Right lung (tissue), 2 donors: ENCODE measurements at regions not wholly inside any gene's neighbourhood (a gene's known extent, or its start where the extent isn't known, plus 50 kb on each side); places are given as distances from the start of the nearest gene placed in this dataset.
"Not testable (repeated sequence)": the region's sequence is repeated elsewhere in the genome, so short reads cannot be mapped to it uniquely, and the experiment has no call there.

Experiments
- DNase-seq, 2 donors: peaks; one replicate each; pipeline ENCODE4 v3.0.0-alpha.2; 2013

DNA sequence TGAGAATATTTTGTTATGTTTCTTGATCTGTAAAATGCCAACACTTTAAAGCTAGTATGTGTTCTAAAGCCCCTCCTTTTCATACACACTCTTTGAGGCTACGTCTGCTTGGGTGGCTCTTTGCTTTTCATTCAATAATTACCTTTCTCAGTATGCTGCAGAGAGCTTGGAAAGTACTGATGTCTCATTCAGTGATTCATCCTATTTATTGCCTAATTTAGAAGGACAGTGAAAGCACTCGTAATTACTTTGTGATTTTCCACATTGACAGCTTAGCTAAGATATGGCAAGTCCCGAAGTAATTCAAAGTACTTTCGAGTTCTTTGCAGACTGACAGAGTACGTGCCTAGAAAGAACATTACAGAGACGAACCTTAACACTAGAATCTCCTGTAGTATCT lies 57.2 kb downstream of the BMP15 start:
- no peak for DNase-seq

DNA sequence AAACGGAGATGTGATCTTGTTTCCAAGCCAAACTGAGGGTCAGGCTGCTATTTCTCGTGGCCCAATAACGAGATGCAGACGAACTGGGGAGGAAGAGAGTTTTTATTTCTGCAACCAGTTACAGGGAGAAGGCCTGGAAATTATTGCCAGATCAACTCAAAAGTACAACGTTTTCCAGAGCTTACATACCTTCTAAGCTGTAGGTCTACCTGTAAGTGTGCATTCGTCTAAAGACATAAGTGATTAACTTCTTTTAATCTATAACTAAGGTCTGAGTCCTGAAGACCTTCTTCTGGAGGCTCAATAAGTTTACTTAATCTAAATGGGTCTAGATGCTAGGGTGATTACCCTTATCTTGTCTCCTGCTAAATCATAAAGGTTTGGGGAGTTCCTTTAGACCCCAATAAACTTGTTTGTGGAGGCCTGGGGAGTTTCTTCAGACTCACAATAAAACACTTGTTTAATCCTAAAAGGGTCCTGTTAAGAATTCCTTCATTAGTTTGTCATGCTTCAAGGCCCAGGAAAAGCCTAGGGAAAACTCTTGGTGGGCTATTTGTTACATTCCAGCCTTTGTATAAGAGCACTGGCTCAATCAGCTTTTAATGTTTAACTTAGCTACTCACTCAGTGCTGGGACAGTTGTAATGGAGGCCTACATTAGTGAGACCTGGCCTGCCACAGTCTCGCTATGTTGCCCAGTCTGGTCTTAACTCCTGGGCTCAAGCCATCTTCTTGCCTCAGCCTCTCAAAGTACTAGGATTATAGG lies 58.5 kb downstream of the BMP15 start:
- not testable (repeated sequence) for DNase-seq

DNA sequence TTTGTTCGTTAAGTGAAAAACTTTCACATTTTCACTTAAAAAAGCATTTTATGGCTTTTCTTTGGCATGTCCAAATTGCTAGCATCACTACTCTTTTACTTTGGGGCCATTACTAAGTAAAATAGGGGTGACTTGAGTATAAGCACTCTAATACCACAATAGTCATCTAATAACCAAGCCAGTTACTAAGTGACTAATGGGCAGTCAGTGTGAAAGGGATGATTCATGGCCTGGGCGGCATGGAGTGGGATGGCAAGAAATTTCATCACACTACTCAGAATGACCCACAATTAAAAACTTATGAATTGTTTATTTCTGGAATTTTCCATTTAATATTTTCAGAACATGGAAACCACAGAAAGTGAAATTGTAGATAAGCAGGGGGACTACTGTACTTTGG lies 60.9 kb downstream of the BMP15 start:
- no peak for DNase-seq

DNA sequence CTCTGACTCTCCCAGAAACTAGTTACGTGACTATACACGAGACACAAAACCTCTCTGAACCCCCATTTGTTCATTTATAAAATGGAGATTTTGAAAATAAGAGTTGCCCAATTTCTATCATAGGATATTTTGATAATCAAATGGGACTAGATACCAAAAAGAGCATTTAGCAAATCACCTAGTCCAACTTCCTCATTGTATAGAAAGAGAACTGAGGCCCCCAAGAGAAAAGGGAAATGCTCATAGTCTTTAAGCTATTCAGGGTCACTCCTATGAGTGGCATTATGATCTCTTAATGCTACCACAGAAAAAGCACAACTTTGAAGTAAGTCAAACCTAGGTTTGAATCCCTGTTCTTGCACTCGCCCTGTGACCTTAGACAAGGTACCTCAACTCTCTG lies 62.7 kb downstream of the BMP15 start:
- DNase-seq, result no peak

DNA sequence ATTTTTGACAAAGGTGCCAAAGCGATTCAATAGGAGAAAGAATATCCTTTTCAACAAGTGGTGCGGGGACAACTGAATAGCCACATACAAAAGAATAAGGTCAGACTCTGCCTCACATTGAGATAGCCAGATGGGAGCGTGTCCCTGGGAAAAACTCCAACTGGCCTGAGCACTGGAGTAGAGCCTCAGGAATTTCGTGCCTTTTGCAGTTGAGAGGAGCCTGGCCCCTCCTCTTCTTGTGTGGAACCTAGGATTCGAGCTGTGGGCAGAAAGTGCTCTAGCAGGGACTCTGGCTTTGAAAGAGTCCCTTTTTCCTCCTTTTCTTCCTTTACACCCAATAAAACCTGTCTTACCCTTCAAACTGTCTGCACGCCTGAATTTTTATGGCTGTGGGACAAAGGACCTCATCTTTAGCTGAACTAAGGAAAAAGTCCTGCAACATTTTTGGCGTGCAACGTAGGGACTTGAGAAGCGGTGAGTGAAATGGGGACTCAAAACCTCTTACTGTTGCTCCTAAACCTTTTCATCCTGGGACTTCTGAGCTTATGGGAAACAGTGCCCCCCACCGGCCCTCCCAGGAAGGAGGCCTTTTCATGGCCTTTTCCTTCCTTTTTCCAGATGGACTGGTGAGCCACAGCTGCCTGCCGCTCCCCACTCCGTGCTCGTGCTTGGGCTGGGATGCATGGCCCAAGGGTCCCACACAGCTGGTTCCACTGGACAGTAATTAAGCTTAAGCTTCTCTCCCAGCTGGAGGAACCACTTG lies 68.6 kb downstream of the BMP15 start:
- no peak for DNase-seq

DNA sequence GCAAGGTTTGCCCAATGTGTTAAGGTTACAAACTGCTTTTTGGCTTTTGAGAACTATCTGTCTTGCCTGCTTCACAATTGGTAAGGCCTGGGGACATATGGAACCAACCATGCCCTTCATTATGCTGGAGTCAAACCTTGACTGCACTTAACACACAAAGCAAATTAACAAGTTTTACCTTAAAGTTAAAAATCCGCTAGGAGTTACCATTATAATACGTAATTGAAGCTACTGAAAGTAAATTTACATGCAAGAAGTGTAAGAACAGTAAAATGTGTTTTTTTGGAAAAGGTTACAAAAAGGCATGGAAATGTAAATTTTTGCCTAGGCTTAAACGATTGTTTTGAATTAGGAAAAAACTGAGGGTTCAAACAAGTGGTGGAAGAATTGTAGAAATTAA lies 69.7 kb downstream of the BMP15 start:
- DNase-seq, result no peak

DNA sequence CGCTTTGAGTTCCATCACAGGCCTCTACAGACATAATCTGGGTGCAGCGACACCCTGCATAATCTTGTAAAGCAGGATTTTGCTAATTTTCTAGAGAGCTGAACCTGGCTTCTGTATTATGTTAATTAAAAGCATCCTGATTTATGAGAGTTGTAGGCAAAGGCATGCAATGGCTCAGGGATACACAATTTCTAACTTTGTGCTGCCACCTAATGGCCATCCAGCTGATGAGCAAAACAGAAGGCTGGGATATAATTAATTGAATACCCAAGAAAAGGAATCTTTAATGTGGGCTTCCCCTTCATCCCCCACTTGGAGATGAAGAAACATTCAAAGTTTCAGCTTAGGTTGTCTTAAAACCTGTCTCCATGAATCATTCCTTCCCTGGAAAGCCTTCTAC lies 78.1 kb downstream of the BMP15 start:
- peak; percentile 9 to 15 for DNase-seq

DNA sequence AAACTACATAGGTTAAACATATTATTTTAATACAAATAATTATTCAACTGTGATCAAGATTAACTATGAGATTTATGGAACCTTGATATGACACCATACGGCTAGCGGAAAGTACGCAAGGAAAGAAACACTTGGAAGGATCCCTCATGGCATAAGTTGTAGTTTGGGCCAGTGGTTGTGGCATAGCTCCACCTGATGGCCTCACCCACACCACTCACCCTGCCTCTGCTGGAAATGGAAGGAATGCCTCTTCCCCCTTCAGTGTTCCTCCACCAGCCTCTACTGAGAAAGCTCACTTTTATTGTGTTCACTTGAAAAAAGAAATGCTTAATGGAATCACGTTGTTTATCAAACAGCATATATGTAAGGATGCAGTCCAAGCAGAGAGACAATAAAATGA lies 86.4 kb downstream of the BMP15 start:
- no peak for DNase-seq

DNA sequence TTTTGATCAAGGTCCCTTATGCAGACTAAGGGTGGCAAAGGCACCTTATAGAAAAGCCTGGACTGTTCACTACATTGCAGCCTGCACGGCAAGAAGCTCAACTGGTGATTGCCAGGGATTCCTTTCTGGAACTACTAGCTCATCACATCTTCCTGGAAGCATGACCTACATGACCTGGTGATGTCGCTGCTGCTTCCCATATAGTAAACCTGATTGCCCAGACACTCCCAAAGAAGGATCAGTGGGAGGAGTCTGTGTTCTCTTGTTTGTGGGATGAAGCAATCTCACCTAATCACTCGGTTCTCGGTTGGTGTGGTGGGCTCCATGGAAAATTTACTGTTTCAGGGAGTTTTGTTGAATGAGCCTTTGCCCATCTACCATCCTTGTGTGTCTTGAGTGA lies 89.8 kb downstream of the BMP15 start:
- DNase-seq, result not testable (repeated sequence)

DNA sequence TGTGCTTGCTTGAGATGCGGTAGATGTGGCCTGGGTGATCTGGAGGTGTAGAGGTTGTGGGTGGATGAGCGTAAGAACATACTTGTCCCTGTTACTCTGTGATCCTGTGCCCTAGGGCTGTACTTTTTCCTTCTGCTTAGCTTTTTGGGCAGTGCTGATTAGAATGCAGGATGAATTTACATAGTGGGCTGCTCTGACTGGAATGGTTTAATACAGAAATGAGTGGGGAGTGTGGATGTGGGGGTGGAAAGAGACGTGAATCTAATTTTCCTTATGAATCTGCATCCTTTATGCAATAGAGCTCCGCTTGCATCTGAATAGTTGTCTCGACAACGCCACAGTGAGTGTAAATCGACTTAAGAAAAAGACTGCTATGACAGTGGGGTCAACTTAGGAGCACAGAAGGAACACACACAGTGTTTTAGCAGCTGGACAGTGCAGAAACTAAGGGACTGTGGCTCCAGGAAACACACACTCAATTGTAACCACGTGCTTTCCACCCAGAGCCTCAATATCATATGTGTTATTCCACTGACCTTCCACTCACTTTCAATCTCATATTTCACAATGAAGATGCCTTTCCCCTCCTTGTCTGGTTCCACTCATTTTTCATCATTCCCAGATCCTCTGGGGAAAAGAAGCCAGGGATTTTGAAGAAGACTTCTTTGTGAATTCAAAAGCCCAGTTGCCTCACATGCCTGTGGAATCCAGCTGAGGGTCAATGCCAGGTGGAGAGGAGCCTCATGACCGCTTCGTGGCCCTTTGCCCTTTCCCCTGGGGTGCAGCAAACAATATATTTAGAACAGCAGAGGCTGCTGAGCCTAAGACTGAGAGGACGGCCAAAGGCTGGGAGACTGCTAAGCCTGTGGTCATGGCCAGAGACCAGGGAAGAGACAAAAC lies 91.4 kb downstream of the BMP15 start:
- not testable (repeated sequence) for DNase-seq

DNA sequence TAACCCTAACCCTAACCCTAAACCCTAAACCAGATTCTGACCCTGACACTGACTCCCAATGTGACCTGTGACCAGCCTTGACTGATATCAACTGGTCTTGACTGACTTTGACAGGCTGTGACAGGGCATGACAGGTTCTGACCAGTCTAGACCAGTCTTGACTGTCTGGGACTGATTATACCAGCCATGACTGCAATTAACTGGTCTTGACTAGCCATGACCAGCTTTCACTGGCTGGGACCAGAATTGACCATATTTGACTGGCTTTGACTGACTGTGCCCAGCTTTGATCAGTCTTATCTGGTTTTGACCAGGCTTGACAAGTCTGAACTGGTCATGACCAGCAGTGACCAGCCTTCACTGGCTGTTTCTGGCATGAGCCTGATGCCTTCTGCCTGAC lies 95.5 kb downstream of the BMP15 start:
- no peak for DNase-seq

DNA sequence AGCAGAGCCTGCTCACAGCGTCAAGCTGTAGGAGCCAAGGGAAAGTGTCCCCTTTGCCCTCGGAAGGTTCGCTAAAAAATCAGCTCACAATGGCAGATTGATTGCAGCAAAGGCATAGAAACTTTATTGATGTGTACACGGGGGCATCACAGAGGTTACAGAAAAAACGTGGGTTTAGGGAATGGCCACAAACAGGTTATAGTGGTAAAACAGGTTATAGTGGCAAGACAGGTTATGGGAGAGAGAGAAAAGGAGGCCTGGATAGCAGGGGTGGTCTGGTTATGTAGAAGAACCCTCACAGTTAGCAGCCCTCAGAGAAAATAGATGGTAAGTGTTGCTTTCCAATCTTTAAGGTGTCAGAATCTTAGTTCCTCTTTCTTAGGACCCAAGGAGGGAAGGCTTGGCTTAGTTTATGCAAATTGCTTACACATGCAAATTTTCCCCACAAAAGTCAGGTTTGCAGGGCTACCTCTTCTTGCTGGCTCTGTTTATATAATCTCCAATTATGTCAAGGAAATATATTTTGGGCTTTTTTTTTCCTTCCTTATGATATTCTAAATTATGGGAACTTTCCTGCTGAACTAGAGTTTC lies 113.7 kb downstream of the BMP15 start:
- DNase-seq, result no peak

DNA sequence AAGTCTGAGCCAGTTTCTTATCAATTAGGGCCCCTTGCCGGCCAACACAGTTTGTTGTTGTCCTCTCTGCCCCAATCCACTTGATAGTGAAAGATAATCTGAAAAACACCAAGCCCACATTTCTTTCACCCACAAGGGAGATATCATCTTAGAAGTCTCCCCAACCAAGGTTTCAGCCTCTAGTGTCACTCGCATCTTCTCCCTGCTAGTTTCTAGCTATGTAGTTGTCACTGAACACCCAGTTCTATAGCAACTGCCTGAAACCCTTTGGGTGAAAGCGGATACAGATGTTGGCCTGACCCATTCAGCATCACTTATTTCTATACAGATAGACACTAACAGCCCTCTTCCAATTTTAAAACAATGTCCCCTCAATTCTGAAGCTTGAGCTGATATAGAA lies 116.3 kb downstream of the BMP15 start:
- no peak for DNase-seq

DNA sequence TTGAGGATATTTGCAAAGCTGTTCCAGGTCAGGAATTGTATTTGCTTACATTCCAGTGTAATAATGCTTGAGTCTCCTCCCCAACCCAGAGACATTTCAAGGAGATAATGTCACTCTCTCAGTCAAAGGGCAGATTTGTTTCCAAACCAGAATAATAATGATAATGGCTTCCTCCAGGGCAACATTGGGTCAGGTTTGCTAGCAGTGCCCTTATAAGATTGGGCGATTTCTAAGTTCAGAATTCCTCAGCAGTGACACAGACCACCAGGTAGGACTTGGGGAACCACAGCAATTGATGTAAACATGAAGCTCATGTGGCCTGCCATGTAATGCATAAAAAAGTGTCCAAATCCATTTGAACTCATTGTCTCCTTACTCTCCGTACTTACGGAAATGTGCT lies 125.2 kb downstream of the BMP15 start:
- no peak for DNase-seq

DNA sequence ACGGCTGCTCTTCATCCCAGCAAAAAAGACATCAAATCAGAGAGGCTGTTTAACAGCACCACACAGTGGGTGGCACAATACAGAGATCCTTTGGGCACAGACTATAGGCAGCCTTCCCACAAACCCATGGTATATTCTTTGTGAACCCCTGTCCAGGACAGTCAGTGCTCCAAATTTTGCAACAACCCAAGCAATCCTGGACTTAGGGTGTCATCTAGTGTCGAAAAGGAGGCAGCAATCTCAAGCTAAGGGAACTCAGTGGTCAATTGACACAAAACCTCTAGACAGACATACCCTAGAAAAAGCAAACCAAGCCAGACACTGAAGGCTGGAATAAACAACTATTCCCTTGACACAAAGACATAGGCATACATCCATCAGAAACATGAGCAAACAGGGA lies 137.4 kb downstream of the BMP15 start:
- DNase-seq, result no peak

DNA sequence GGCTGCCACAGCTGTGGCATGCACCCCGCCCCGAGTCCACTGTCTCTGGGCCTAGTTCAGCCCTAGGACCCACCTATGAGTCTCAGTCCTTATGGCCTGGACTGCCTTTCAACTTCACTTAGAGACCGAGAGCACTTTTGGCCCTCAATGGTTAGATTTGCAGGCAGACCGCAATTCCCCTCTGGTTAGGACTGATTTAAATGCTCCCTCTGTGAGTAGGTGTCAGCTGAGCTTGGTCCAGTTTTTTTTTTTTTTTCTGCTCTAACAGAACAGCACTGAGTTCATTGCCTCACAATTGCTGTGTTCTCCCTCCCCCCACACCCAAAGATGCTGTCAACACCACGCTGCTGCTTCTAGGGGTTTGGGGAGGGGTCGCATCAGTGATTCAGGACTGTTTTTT lies 143.2 kb downstream of the BMP15 start:
- DNase-seq, result no peak

DNA sequence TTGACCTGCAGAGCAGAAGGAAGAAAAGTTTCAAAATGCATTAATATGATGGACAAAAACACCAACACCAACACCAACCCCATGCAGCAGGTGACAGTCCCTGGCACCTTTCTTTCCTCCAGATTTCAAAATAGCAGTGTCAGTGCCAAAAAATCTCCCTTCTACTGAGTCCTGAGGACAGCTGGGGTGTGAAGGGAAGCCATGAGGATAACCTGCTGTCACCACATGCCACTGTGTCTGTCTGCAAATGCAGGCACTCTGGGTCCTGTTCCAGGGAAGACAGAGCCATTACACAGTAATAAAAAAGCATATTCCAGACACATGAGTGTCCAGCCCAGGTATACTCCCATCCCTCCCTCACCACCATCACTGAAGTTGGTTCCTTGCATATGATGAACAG lies 187.5 kb downstream of the BMP15 start:
- no peak for DNase-seq

DNA sequence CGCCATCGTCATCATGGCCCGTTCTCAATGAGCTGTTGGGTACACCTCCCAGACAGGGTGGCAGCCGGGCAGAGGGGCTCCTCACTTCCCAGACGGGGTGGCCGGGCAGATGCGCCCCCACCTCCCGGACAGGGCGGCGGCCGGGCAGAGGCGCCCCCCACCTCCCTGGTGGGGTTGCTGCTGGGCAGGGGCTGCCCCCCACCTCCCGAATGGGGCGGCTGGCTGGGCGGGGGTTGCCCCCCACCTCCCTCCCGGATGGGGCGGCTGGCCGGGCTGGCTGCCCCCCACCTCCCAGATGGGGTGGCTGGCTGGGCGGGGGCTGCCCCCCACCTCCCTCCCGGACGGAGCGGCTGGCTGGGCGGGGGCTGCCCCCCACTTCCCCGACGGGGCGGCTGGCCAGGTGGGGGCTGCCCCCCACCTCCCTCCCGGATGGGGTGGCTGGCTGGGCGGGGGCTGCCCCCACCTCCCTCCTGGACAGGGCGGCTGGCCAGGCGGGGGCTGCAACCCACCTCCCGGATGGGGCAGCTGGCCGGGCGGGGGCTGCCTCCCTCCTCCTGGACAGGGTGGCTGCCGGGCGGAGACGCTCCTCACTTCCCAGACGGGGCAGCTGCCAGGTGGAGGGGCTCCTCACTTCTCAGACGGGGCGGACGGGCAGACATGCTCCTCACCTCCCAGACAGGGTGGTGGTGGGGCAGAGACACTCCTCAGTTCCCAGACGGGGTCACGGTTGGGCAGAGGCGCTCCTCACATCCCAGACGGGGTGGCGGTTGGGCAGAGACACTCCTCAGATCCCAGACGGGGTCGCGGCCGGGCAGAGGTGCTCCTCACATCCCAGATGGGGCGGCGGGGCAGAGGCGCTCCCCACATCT lies 208.8 kb downstream of the BMP15 start:
- DNase-seq, result not testable (repeated sequence)

DNA sequence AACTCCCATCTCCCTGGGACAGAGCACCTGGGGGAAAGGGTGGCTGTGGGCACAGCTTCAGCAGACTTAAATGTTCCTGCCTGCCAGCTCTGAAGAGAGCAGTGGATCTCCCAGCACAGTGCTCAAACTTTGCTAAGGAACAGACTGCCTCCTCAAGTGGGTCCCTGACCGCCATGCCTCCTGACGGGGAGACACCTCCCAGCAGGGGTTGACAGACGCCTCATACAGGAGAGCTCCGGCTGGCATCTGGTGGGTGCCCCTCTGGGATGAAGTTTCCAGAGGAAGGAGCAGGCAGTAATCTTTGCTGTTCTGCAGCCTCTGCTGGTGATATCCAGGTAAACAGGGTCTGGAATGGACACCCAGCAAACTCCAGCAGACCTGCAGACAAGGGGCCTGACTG lies 206.9 kb upstream of the NUDT10 start:
- not testable (repeated sequence) for DNase-seq

DNA sequence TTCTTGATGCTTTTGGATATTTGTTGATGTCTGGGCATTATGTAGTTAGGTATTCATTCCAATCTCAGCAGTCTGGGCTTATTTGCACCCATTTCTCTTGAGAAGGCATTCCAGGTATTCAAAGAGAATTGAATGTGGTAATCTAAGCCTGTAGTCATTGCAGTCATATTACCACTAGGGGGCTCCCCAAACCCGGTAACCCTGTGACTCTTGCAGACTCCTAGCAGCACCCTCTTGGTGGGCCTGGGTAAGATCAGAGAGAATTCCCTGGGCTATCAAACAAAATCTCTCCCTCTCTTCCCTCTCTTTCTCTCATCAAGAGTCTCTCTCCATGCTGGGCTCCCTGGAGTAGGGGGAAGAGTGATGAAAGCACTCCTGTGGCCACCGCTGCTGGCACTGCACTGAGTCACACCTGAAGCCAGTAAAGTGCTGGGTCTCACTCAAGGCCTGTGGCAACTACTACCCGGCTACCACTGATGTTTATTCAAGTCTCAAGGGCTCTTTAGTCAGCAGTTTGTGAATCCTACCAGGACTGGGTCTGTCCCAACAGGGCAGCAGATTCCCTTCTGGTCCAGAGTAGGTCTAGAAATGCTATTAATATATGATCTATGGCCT lies 187.7 kb upstream of the NUDT10 start:
- DNase-seq, result peak in 1 of 2 donors; percentile 21

DNA sequence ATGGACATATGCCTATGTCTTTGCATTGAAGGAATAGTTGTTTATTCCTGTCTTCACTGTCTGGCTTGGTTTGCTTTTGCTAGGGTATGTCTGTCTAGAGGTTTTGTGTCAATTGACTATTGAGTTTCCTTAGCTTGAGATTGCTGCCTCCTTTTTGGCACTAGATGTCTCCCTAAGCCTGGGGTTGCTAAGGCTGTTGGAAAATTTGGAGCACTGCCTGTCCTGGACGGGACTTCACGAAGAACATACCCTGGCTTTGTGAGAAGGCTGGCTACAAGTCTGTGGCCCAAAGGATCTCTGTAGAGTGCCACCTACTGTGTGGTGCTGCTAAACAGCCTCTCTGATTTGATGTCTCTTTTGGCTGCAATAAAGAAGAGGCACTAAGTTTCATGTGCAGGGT lies 183.8 kb upstream of the NUDT10 start:
- peak; percentile 10 to 19 for DNase-seq
